ENCODE measurements at regions not wholly inside any gene's neighbourhood (a gene's known extent, or its start where the extent isn't known, plus 50 kb on each side); places are given as distances from the start of the nearest gene placed in this dataset.

GRCh38 chr2:34547900-34548299 is 948.8 kb upstream of the FAM98A start:
- TF ChIP-seq CTCF (conservative IDR thresholded peaks at IDR 0.05; ENCODE audit: low read depth): no peak
- POLR2A ChIA-PET (ENCODE audit: low non-redundant PET): no interaction called here

GRCh38 chr2:34547340-34547739 is 948.2 kb upstream of the FAM98A start:
- TF ChIP-seq CTCF (conservative IDR thresholded peaks at IDR 0.05; ENCODE audit: low read depth): no peak
- H3K27ac ChIP-seq: no peak overlapping the region
- ChIA-PET POLR2A (ENCODE audit: low non-redundant PET) (no interaction called here), CTCF (no interaction called here)
- DNase-seq (ENCODE audit: low spot score): no peak

More at GRCh38 chr2:34547900-34548299, 948.8 kb upstream of the FAM98A start:
- CTCF ChIA-PET: no interaction called here
- H3K27ac ChIP-seq: no peak overlapping the region
- DNase-seq (ENCODE audit: low spot score): no peak

GRCh38 chr2:34545486-34546136 is 946.5 kb upstream of the FAM98A start:
- DNase-seq (ENCODE audit: low spot score): no peak
- CTCF ChIA-PET: no interaction called here
- POLR2A ChIA-PET (ENCODE audit: low non-redundant PET): no interaction called here
- no peak overlapping the region for H3K27ac ChIP-seq
- TF ChIP-seq CTCF (conservative IDR thresholded peaks at IDR 0.05; ENCODE audit: low read depth): no peak

GRCh38 chr2:34534761-34535160 is 935.7 kb upstream of the FAM98A start:
- H3K27ac ChIP-seq: no peak overlapping the region
- TF ChIP-seq CTCF (conservative IDR thresholded peaks at IDR 0.05; ENCODE audit: low read depth): no peak
- CTCF ChIA-PET: no interaction called here
- no peak for DNase-seq (ENCODE audit: low spot score)
- POLR2A ChIA-PET (ENCODE audit: low non-redundant PET): no interaction called here

GRCh38 chr2:34534341-34534740 is 935.2 kb upstream of the FAM98A start:
- H3K27ac ChIP-seq: no peak overlapping the region
- no peak for DNase-seq (ENCODE audit: low spot score)
- ChIA-PET POLR2A (ENCODE audit: low non-redundant PET) (no interaction called here), CTCF (no interaction called here)
- no peak for TF ChIP-seq CTCF (conservative IDR thresholded peaks at IDR 0.05; ENCODE audit: low read depth)

GRCh38 chr2:34533585-34534183 is 934.6 kb upstream of the FAM98A start:
- no peak for TF ChIP-seq CTCF (conservative IDR thresholded peaks at IDR 0.05; ENCODE audit: low read depth)
- ChIA-PET CTCF (no interaction called here), POLR2A (ENCODE audit: low non-redundant PET) (no interaction called here)
- no peak overlapping the region for H3K27ac ChIP-seq
- no peak for DNase-seq (ENCODE audit: low spot score)
